ENCODE measurements at regions not wholly inside any gene's neighbourhood (a gene's known extent, or its start where the extent isn't known, plus 50 kb on each side); places are given as distances from the start of the nearest gene placed in this dataset.

DNA sequence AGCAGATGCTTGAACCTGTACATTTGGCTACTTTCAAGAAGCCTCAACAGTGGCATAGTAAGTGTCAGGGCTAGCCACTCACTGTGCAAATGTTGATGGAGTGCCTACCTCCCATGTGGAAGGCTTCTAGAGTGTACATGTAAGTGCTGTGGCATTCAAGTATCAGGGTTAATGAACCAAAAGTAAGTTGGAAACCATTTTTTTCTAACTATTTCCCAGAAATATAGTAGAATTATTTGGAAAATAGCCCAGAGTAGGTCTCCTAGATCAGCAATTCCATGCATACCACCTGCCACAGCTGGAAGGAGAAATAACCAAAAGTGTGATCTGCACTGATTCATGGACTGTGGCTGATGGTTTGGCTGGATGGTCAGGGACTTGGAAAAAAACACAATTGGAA is 53.3 kb downstream of the FOXD1 start:
- DNase-seq (ENCODE audit: low read depth in 3 of 3, low spot score in 2 of 3) = no peak

DNA sequence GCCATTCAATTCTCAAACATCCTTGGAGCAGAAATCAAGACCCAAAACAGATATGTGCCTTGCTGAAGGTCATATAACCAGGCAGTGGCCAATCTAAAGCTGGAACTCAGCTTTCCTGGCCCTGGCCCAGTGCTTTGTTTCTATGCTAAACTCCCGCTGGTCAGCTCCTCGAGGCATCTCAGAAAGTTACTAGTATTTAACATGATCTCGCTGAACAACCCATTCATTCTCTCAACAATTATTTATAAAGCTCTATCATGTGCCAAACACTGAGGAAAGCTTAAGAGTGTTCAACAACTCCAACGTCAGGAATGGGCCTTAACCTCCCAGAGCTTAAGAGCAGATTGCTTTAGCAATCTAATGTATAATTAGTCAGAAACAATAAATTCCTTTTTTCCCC is 54.0 kb downstream of the FOXD1 start:
- DNase-seq (ENCODE audit: low read depth in 3 of 3, low spot score in 2 of 3) = no peak

DNA sequence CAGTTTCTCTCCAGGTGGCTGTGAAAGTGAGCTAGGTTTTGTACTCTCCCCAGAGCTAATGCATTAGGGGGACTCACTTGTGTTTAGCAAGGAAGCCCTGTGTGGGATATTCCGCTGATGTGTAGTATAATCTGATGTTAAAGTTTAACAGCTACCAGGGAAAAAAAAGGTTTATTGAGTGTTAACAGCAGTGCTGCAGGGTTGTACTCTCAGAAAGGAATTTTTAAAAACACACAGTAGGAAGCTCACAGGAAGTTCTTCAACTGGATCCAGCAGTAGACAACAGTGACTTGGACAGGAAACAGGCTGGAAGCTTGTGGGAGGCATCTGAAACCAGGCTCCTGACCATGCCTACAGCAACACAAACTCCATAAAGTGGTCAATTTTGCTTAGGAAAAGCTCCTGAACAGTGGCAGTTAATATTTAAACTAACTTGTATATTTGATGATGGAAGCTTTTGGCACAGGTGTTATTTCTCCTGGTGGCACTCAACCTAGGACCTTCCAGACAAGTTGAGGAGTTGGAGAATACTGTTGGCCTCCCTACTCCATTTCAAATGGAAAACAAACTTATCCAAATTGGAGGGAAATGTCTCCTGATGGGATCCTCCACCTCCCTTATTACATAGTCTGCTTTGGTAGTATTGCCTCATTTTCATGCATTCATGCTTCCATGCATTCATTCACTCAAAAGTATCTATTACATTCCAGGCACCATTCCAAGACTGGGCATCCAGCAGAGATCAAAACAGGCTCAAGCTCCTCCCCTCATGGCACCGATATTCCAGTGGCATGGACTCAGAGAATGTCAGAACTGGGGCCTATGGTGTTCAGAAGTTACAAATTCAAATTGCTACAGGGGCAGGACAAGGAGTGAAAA is 54.7 kb downstream of the FOXD1 start:
- no peak for DNase-seq (ENCODE audit: low read depth in 3 of 3, low spot score in 2 of 3)

DNA sequence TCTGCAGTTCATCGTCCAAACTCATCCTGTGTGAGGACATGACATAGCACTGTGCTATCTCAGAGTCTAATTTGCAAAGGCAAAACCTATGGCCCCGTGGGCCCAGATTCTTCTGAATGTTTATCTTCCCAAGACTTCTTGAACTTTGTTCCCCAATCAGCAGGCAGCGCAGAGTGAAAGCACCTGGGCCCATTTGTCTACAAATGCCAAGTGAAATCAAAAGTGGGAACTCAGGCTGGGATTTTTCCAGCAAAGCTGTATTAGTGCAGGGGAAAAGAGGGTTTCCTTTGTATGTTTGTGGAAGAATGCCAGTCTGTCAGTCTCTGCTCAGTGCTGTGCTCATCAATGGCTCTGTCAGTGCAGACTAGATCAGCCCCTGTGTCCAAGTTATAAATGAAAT is 55.8 kb downstream of the FOXD1 start:
- no peak for DNase-seq (ENCODE audit: low read depth in 3 of 3, low spot score in 2 of 3)

DNA sequence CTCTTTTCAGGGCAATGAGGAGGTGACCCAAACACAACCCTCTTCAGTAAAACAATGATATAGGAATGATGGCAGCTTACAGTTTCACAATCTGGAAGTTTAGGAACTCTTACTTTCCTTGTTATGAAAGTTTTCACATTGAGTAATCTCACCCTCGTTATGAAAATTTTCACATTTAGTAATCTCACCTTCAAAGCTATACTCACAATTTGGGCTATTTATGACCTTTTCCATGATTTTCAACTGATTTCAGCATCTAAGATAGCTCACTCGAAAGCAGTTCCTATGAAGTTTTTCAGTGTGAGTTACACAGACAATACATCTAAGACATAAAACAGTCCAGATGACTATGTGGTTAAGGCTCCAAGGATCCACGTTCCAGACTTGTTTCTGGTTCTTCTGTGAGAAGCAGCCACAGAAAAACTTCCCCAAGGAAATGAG is 57.1 kb downstream of the FOXD1 start:
- DNase-seq (ENCODE audit: low read depth in 3 of 3, low spot score in 2 of 3) = no peak

DNA sequence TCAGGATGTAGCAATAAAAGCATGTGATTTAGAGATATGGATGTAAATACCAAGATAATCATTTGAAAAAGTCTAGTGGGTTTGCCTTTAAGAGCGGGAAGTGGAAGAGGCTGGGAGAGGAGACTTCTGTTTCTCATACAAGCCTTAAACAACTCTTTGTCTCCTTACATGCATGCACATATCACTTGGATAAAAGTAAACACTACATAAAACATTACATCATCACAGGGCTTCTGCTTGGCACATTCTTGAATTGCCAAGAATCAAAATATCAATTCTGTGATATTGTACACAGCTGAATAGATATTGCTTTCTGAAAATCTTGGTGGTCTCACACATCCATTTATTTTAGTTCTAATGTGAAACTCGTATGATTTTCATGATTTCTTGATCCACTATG is 57.6 kb downstream of the FOXD1 start:
- no peak for DNase-seq (ENCODE audit: low read depth in 3 of 3, low spot score in 2 of 3)

DNA sequence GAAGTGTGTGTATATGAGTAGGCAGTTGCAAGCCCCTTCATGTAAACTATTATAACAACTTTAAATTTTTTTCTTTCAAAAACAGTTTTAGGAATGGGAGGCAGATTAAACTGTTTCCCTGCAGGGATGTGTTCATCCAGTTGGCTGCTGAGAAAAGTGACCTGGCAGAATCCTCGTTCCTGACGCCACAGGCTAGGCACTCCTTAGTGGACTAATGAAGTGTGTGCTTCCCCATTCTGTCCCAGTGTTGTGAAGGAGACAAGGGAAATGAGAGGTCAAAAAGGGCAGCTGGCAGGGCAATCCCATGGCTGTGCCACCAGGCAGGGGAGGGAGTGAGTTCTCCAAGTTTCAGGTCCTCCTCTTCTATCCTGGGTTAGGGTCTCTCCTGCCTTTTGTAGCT is 59.8 kb downstream of the FOXD1 start:
- DNase-seq (ENCODE audit: low read depth in 3 of 3, low spot score in 2 of 3) = no peak

DNA sequence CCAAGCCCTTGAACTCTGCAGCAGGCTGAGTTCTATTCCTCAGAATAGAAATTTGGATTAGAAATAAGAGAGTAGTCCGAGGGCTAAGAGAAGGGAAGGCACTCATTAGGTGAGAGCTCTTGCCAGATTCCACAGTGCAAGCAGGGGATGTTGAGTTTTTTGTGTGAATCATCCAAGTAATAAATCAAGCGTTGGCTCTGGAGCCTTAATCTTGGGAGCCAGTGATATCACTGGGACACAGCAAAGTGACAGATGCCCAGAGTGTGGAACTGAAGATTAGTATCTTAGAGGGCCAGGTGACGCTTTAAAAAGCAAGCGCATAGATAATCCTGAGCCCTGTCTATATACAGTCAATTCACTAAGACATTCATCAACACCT is 60.3 kb downstream of the FOXD1 start:
- no peak for DNase-seq (ENCODE audit: low read depth in 3 of 3, low spot score in 2 of 3)

DNA sequence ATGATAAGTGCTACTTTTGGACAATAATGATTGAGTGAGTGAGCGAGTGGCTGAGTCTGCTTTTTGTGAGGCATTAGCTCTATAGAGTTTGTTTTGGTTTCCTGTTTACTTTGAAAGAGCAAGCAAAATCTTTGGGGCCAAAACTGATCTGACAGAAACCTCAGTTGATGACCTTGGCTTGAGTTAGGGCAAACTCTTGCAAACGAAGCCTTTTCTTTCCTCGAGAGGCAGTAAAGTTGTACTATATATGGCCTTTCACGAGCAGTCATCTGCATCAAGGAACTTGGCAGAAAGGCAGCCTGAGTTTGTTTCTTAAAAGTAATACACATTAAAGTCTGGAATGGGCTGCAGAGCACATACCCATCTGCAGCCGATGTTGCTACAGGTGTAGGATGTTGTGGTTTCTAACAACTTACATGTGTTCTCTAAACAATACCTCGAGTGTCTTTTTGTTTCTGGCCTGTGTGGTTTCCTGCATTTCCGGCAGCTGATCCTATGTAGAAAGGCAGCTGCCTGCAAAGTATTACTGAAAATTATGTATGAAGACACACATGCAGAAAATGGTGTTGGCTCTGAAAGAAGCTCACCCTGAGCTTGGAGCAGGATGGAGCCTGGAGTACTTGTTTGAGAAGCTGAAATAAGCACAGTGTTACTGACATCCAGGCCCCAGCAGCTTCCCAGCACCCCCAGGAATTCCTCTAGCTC is 60.8 kb downstream of the FOXD1 start:
- peak in 1 of 3 donors; percentile 58 for DNase-seq (ENCODE audit: low read depth in 3 of 3, low spot score in 2 of 3)

DNA sequence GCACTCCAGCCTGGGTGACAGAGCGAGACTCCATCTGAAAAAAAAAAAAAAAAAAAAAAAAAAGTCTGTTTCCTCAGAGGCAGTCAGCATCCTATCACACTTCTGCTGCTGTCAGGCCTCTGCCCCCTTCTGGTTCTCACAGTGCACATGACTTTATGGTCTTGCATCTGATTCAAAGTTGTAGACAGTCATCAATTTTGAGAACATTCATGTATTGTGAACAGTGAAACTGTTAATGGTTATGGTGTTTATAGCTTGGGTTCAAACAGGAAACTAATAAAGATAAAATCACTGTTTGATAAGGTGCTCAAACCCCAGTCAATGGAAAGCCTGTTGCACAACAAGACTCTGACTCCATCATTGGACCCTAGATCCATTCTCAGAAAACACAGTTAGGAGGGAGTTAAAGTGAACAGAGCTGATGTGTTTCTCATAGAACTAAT is 61.4 kb downstream of the FOXD1 start:
- no peak for DNase-seq (ENCODE audit: low read depth in 3 of 3, low spot score in 2 of 3)

DNA sequence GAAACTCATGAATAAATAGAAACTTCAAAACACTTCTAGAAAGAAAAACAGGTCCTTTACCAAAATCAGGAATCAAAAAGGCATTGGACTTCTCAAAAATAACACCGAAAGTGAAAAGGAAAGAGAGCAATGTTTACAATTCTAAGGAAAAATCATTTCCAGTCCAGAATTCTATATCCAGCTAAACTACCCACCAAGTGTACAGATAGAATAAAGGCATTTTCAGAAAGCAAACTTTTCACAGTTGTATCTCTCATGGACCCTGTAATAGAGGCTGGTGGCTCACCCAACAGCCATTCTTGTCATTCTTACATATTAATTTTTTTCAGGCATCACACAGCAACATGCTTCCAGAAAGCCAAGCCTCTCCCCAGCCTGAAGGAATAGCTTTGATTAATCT is 63.7 kb downstream of the FOXD1 start:
- DNase-seq (ENCODE audit: low read depth in 3 of 3, low spot score in 2 of 3) = no peak

DNA sequence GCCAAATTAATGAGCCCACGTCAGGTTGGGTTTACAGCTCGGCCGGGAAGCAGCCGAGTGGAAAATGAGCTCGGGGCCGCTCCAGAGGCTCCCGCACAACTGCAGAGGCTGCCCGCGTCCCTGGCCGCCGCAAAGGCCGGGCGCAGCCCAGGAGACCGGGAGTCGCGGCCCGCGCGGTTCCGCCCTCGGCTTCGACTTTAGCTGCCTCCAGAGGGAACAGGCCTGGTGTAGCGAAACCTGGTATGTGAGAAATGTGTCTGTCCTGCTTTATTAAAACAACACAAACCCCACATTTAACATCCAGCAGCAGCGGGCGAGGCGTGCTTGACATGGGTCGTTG is 66.2 kb downstream of the FOXD1 start:
- DNase-seq (ENCODE audit: low read depth in 3 of 3, low spot score in 2 of 3) = no peak

DNA sequence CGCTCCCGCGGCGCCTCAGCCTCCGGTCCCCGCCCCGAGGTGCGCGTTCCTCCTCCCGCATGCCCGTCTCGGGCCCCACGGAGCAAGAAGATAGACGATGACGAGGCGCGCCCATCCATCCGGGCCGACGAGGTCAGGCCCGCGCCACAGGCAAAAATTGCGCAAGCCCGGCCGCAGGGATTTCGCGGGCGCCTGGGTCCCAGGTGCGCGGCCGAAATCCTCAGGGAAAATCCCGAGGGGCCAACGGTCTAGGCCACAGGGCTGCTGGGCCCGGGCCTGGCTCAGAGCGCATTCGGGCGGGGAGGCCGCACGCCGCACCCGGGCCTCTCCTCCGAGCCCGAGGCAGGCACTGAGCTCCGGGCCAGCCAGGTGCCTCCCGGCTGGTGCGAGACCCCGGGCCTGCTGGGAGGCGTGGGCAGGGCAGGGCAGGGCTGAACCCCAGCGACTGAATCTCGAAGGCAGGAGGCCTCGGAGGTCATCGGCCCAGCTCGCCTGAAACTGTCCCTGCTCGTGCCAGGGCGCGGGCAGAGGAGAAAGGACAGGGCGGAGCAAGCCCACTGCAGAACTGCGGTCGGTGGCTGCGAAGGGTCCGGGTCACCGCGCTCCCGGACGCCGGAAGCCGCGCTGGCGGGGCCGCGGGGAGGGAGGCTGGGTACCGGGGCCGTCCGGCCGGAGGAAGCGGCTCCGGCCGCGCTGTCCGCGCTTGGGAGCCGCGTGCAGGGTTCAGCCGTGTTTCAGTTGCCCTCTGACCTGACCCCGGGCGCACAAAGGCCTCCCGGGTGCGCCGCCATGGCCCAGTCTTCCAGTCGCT is 66.8 kb downstream of the FOXD1 start:
- DNase-seq (ENCODE audit: low read depth in 3 of 3, low spot score in 2 of 3) = no peak

DNA sequence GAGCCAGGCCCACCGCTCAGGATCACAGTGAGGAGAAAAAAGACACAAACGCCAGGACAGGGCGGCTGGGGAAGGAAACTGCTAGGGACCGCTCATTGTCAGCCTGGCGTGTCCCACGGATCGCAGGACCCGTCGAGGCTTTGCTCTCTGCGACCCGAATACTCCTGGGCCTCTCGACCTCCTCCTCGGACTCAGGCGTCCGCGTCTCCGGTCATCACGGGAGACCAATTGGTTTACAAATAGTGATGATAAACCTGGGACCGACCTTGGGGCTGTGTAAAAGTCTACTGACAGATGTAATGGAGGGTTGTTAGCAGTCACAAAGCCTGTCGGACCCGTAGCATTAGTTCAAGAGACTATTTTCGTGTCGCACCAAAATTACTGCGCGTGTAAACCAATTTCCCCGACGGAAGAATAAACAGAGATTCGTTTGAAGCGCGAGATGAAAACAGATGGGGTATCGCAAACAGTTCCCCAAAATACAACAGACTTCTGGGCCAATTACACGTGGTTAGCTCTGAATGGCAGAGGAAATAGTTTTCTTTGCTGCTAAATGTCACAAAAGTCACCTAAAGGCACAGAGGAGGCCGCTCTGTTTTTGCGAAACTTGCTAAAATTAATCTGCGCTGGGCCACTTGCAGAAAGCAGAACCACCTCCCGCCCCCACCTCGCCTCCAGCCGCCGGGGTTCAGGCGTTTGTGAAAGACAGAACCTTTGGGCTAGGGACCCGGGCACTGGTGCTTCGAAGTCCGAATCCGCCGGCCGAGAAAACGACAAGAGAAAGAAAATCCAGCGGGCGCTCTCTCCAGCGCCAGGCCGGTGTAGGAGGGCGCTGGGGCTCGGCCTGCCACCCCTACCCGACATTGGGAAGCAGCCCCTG is 67.6 kb downstream of the FOXD1 start:
- no peak for DNase-seq (ENCODE audit: low read depth in 3 of 3, low spot score in 2 of 3)

DNA sequence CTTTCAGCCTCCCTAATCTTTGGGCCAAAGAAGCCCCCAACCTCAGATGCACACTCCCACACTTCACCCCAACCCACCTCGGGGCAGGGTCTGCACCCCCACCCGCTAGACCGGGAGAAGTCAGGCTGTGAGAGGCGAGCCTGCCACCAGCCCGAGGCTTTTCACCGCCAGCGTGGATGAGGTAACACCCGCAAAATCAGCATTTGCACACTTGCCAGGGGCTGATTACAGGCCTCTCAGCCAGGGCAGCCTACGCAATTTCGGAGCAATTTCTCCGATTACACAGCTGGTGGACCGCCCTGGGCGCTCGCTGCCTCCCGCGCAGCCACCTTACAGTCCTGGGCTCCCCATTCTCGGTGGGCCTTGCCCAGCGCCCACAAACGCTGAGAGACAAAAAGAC is 68.5 kb downstream of the FOXD1 start:
- no peak for DNase-seq (ENCODE audit: low read depth in 3 of 3, low spot score in 2 of 3)

DNA sequence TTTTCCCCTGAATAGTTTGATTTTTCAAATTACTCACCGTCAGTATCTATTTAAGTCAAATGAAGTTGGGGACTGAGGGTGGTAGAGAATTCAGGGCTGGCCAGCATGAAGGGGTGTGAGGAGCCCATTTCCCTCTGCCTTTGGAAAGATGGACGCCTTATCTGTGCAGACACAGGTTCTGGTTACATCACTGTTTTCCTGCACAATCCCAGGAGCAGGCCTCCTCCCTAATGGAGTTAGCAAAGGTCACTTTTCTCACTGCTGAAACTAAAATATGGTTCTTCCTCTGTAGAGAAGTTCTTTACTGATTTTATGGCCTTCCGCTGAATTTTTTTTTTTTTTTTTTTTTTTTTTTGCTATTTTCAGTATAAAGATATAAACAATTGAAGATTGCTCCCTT is 69.1 kb downstream of the FOXD1 start:
- no peak for DNase-seq (ENCODE audit: low read depth in 3 of 3, low spot score in 2 of 3)

DNA sequence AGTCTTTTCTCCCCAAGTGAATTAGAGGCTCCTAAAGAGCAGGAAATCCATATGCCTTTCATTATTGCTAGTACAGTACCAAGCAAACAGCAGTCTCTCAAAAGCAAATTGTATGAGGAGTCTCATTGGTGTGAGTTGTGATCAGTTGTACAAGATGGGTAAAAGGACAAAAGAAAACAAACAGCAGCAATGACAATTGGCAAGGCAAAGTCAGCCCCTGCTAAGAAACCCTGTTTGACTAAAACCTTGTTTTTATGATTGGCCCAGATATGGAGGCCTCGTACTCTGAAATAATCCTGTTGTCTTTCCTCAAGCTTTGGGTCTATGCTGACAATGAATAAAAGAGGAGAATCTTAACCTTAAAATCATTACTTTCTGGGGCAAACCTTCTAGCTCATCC is 69.8 kb downstream of the FOXD1 start:
- DNase-seq (ENCODE audit: low read depth in 3 of 3, low spot score in 2 of 3) = no peak

DNA sequence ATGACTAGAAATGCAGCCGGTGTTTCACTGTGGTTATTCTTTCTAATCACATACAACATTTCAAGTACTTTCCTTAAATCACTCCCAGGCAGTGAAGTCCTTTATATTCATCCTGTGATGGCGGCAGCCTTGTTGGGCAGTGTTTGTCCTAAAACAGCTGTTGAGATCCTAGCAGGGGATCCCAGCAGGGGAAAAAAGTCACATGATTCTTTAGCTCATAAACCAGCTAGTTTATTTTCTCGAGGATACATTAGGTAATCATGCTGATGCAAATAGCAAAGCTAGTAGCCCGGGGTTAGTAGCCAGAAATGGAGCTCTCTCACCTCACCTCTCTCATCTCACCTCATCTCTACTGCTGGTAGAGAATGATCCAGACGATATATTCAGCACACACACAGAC is 70.5 kb downstream of the FOXD1 start:
- DNase-seq (ENCODE audit: low read depth in 3 of 3, low spot score in 2 of 3) = no peak

DNA sequence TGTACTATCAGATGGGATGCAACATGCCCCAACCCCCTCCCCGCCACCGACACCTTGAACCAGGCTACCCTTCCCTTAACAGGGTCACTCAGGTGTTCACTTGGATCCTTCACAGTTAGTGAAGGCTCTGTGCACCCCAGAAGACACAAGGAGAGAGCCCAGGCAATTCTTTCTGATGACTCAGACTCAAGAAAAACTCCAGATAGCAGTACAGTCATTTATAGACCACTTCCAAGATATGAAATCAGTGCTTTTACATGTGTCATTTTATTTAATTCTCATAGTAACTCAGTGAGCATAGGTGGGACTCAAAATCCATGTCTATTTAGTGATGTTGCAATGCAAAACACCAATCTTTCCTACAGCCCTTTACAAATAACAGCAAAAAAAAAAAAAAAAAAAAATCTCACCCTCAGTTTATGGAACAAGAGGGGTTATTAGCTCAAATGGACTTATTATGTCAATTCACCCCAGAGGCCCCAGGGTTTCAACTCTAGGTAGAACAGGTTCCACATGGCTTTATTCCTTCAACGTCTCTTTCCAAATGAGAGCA is 71.9 kb downstream of the FOXD1 start:
- DNase-seq (ENCODE audit: low read depth in 3 of 3, low spot score in 2 of 3) = no peak

DNA sequence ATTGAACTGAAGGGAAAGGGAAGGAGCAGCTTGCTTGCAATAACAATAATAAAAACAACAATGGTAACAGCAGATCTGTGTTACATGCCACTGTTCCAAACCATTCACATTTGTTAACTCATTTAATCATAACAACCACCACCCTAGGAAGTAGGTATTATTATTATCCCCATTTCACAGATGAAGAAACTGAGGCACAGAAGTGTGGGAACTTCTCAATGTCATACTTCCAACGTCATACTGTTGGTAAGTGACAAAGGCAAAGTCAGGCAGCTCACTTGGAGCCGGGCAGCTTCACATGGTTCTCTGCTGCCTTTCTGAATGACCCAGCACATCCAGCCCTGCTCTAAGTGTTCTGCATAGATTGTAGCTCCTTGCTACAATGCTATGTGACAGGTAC is 72.6 kb downstream of the FOXD1 start:
- no peak for DNase-seq (ENCODE audit: low read depth in 3 of 3, low spot score in 2 of 3)
